Retinal pigment epithelial cell (primary cell): ENCODE measurements at regions not wholly inside any gene's neighbourhood (a gene's known extent, or its start where the extent isn't known, plus 50 kb on each side); places are given as distances from the start of the nearest gene placed in this dataset.

Source experiments
- DNase-seq: peaks from one replicate; pipeline ENCODE4 v3.0.0-alpha.2; 2010; ENCODE audit warnings: low read depth
- H3K4me3 ChIP-seq: 2 replicates; pipeline ENCODE4 v1.5.1; 2011; ENCODE audit warnings: mild to moderate bottlenecking, low read length, control low read depth, moderate library complexity
- CTCF ChIP-seq: conservative IDR thresholded peaks from 2 replicates; pipeline ENCODE4 v1.5.1; 2011; ENCODE audit warnings: low read depth, low read length, control low read depth, inconsistent platforms

GRCh38 chr17:53680745-53681144 lies 142.0 kb upstream of the KIF2B start:
- no peak overlapping the region for H3K4me3 ChIP-seq
- TF ChIP-seq CTCF, result no peak
- no peak for DNase-seq

- no peak overlapping the region for H3K4me3 ChIP-seq
- DNase-seq, result no peak
- TF ChIP-seq CTCF, result no peak
These were observed 153.9 kb upstream of the KIF2B start for GRCh38 chr17:53668854-53669253.

GRCh38 chr17:53662608-53663007 lies 160.1 kb upstream of the KIF2B start:
- H3K4me3 ChIP-seq, result no peak overlapping the region
- DNase-seq, result no peak
- TF ChIP-seq CTCF, result no peak

DNA sequence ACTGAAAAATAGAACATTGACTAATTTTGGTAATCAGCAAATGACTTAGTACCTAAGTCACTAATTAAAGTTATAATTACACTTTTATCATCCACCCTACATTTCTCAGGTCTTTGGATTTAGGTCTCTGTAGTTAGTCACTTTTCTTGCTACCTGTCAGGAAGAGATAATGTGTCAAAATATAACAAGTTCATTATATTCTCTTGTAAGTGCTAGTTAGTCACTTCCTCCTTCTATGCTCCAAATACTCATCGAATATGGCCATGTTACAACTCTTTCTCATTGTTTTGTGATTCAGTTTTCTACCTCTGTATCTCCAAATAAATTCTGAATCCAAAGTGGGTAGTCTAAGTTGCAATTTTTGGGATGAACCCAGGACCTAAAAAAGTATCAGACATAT lies 163.5 kb upstream of the KIF2B start:
- DNase-seq, result no peak
- no peak overlapping the region for H3K4me3 ChIP-seq
- no peak for TF ChIP-seq CTCF

- peak; percentile 61 for DNase-seq
- H3K4me3 ChIP-seq, result no peak overlapping the region
- TF ChIP-seq CTCF, result no peak
These were observed 167.1 kb upstream of the KIF2B start for GRCh38 chr17:53655591-53655990.

DNA sequence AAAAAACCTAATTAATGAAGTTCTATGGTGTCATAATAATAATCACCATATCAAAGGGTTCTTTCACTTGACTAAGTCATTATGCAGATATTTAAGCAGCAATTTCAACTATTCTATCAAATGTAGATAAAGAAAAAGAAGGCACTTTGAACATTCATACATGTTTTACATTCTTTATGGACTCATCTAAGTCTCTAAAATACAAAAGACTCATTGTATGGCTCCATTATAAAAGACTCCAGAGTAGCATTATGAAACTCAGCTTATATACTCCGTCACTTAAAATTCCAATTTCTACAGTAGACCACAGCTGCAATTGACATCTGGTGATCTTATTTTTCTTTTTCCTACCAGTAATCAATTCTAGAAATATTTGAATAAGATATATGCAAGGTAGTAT lies 173.5 kb upstream of the KIF2B start:
- no peak overlapping the region for H3K4me3 ChIP-seq
- DNase-seq, result no peak
- TF ChIP-seq CTCF, result no peak

DNA sequence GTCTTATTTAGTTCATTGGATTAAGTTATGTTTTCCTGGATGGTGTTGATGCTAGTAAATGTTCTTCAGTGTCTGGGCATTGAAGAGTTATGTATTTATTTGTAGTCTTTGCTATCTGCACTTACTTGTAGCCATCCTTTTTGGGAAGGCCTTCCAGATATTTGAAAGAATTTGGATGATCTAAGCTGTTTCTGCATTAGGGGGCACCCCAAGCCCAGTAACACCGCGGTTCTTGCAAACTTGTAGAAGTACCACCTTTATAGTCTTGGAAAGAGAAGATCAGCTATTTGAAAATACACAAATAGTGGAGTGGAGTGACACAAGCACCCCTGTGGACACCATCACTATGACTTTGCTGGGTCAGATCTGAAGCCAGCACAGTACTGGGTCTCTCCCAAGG lies 175.9 kb upstream of the KIF2B start:
- no peak overlapping the region for H3K4me3 ChIP-seq
- no peak for TF ChIP-seq CTCF
- DNase-seq, result no peak
